ENCODE measurements at regions not wholly inside any gene's neighbourhood (a gene's known extent, or its start where the extent isn't known, plus 50 kb on each side); places are given as distances from the start of the nearest gene placed in this dataset.

DNA sequence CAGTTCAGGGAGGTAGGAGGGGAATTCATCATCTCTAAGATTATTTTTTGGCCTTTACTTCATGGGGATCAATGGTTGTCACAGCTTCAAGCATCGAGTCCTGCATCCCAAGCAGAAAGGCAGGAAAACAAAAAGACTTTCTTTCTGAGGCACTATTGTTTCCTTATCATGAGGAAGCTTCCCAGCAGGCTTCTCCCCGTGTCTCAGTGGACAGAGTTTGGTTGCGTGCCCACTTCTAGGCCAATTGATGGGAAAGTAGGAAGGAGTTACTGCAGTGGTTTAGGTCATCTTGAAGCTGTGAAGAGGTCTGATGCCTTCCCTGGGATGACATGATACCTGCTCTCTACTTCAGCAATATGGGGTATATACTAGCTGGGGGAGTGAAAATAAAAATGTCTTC lies 175.3 kb upstream of the CDH13 start:
- TF ChIP-seq POLR2A (IDR thresholded peaks at IDR 0.05) (no peak), CTCF (IDR thresholded peaks at IDR 0.05) (no peak)
